ENCODE measurements at regions not wholly inside any gene's neighbourhood (a gene's known extent, or its start where the extent isn't known, plus 50 kb on each side); places are given as distances from the start of the nearest gene placed in this dataset.

DNA sequence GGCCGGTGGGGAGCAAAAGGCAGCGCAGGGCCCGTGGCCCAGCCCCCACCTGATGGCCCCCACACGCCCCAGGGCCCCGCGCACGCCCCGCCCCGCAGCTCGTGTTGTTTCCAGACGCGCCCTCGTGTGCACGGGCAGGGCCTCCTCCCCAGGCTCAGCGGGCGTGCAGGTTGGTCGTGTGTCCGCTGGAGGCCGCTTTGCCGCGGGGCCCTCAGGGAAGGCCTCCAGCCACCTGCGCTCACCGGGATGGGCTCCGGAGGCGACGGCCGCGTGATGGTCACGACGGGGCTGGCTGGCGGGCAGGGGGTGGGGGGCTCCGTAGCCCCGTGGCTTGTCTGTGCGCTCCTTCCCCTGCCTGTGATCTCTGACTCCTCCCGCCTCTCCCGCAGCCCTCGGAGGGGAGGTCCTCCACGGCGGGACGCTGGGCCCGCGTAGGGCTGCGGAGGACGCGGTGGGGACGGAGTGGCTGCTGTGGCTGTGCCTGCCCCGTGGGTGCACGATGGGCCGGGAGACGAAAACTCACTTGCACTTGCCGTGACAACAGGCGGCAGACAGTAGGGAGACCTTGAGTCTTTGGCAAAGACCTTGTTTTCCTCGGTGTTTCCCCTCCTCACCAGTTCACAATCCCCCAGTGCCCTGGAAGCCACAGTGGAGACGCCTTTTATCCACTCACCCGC lies 67.1 kb downstream of the RTP5 start:
- H3K4me3 ChIP-seq (ENCODE audit: low read length), result no peak overlapping the region

DNA sequence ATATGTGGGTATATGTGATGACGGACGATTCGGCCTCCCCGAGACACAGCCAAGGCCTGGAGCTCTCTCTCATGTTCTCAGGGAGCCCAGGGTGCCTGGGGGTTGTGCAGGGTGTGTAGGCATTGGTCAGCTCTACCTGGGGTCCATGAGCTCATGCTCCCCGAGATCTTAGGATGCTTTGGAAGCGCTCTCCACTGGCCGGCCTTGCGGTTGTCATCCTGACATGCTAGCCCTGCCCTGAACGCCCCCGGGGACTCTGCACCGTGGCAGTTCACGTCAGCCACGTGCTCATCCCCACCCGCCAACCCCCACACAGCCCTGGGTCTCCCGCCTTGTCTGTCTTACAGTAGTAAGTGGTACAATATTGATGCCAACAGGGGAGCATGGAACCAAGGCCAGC lies 67.8 kb downstream of the RTP5 start:
- Mint-ChIP-seq H3K4me1 (no peaks in the 10 kb centered on the region), H3K27me3 (ENCODE audit: insufficient read depth) (peaks cover 17% of the 10 kb centered on the region), H3K27ac (no peak overlapping the region), H3K4me3 (no peak overlapping the region), H3K36me3 (ENCODE audit: low read depth) (no peaks in the 10 kb centered on the region), H3K9me3 (peaks cover 21% of the 10 kb centered on the region)
- Histone ChIP-seq H3K9me3 (ENCODE audit: control insufficient read depth, low read length) (peaks cover 17% of the 10 kb centered on the region), H3K36me3 (ENCODE audit: control insufficient read depth, insufficient read depth, low read length) (no peaks in the 10 kb centered on the region), H3K27ac (ENCODE audit: low read depth, low read length) (no peak overlapping the region), H3K4me3 (ENCODE audit: low read length) (no peak overlapping the region), H3K27me3 (ENCODE audit: control insufficient read depth, insufficient read depth, low read length, poor library complexity, severe bottlenecking) (no peaks in the 10 kb centered on the region), H3K4me1 (ENCODE audit: control insufficient read depth, insufficient read depth, low read length) (no peaks in the 10 kb centered on the region), H3K9ac (ENCODE audit: extremely low read depth, low read length, poor library complexity, severe bottlenecking) (no peak overlapping the region)
- TF ChIP-seq, protein P1, sequence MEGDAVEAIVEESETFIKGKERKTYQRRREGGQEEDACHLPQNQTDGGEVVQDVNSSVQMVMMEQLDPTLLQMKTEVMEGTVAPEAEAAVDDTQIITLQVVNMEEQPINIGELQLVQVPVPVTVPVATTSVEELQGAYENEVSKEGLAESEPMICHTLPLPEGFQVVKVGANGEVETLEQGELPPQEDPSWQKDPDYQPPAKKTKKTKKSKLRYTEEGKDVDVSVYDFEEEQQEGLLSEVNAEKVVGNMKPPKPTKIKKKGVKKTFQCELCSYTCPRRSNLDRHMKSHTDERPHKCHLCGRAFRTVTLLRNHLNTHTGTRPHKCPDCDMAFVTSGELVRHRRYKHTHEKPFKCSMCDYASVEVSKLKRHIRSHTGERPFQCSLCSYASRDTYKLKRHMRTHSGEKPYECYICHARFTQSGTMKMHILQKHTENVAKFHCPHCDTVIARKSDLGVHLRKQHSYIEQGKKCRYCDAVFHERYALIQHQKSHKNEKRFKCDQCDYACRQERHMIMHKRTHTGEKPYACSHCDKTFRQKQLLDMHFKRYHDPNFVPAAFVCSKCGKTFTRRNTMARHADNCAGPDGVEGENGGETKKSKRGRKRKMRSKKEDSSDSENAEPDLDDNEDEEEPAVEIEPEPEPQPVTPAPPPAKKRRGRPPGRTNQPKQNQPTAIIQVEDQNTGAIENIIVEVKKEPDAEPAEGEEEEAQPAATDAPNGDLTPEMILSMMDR (conservative IDR thresholded peaks at IDR 0.05), result no peak
- no peak for DNase-seq
- WGBS, 2 experiments (ENCODE audit: insufficient coverage in 1 of 2, insufficient read length in 1 of 2), result 91% methylated on average over 10 to 15 of the region's 15 CpGs

More for the DNA sequence above, 67.1 kb downstream of the RTP5 start:
- peaks cover 21% of the 10 kb centered on the region for H3K9me3 Mint-ChIP-seq
- TF ChIP-seq, protein P1 (conservative IDR thresholded peaks at IDR 0.05), result peak; percentile 30
- H3K4me3 Mint-ChIP-seq, result no peak overlapping the region
- Histone ChIP-seq H3K27ac (ENCODE audit: low read depth, low read length) (no peak overlapping the region), H3K9me3 (ENCODE audit: control insufficient read depth, low read length) (peaks cover 17% of the 10 kb centered on the region), H3K27me3 (ENCODE audit: control insufficient read depth, insufficient read depth, low read length, poor library complexity, severe bottlenecking) (no peaks in the 10 kb centered on the region), H3K36me3 (ENCODE audit: control insufficient read depth, insufficient read depth, low read length) (no peaks in the 10 kb centered on the region), H3K4me1 (ENCODE audit: control insufficient read depth, insufficient read depth, low read length) (no peaks in the 10 kb centered on the region), H3K9ac (ENCODE audit: extremely low read depth, low read length, poor library complexity, severe bottlenecking) (no peak overlapping the region)
- no peak for DNase-seq
- no peaks in the 10 kb centered on the region for H3K36me3 Mint-ChIP-seq (ENCODE audit: low read depth)
- 93 to 94% methylated on average over 27 to 55 of the region's 55 CpGs for WGBS, 2 experiments (ENCODE audit: insufficient coverage in 1 of 2, insufficient read length in 1 of 2)
- no peaks in the 10 kb centered on the region for H3K4me1 Mint-ChIP-seq
- H3K27me3 Mint-ChIP-seq (ENCODE audit: insufficient read depth), result peaks cover 17% of the 10 kb centered on the region
- no peak overlapping the region for H3K27ac Mint-ChIP-seq

DNA sequence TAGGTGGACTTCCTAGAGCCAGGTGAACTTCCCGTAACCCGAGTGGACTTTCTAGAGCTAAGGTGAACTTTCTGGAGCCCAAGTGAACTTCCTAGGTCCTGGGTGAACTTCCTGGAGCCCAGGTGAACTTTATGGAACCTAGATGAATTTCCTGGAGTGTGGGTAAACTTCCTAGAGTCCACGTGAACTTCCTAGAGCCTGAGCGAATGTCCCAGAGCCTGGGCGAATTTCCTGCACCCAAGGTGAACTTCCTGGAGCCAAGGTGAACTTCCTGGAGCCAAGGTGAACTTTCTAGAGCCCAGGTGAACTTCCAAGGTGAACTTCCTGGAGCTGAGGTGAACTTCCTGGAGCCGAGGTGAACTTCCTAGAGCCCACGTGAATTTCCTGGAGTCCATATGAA lies 70.0 kb downstream of the RTP5 start:
- Mint-ChIP-seq H3K4me3 (no peak overlapping the region), H3K4me1 (no peaks in the 10 kb centered on the region), H3K9me3 (peaks cover 21% of the 10 kb centered on the region), H3K27me3 (ENCODE audit: insufficient read depth) (peaks cover 17% of the 10 kb centered on the region), H3K27ac (no peak overlapping the region), H3K36me3 (ENCODE audit: low read depth) (no peaks in the 10 kb centered on the region)
- TF ChIP-seq, protein P1 (conservative IDR thresholded peaks at IDR 0.05), result no peak
- no peaks in the 10 kb centered on the region for H3K36me3 ChIP-seq (ENCODE audit: control insufficient read depth, insufficient read depth, low read length)
- H3K4me1 ChIP-seq (ENCODE audit: control insufficient read depth, insufficient read depth, low read length), result no peaks in the 10 kb centered on the region
- WGBS, 2 experiments (ENCODE audit: insufficient coverage in 1 of 2, insufficient read length in 1 of 2), result 90 to 95% methylated on average over 6 to 7 of the region's 7 CpGs
- no peak overlapping the region for H3K9ac ChIP-seq (ENCODE audit: extremely low read depth, low read length, poor library complexity, severe bottlenecking)
- H3K27ac ChIP-seq (ENCODE audit: low read depth, low read length), result no peak overlapping the region
- no peak for DNase-seq
- H3K27me3 ChIP-seq (ENCODE audit: control insufficient read depth, insufficient read depth, low read length, poor library complexity, severe bottlenecking), result no peaks in the 10 kb centered on the region
- H3K9me3 ChIP-seq (ENCODE audit: control insufficient read depth, low read length), result peaks cover 17% of the 10 kb centered on the region
- no peak overlapping the region for H3K4me3 ChIP-seq (ENCODE audit: low read length)

All from endodermal cell (in vitro differentiated cells).